Adrenal gland (tissue), 9 donors: ENCODE measurements at regions not wholly inside any gene's neighbourhood (a gene's known extent, or its start where the extent isn't known, plus 50 kb on each side); places are given as distances from the start of the nearest gene placed in this dataset.

Experiments used
- DNase-seq, 7 donors: peaks; one replicate each; pipeline ENCODE4 v3.0.0-alpha.2; 2019 to 2020
- H3K27ac ChIP-seq, 5 donors: fragments of 200-600 bp; sonication (generic) in 4 of 5; 1 replicate in 3 of 5; 2 replicates in 2 of 5; pipeline versions ENCODE4 v1.5.1 to v1.8.0; 2016 to 2020; ENCODE audit warnings: mild to moderate bottlenecking in 1 of 5
- H3K27me3 ChIP-seq: fragments of 200-600 bp; 2 replicates; pipeline ENCODE4 v1.8.0; 2021
- H3K36me3 ChIP-seq, 2 donors: fragments of 200-600 bp; replicated peaks in 1 of 2; 1 replicate in 1 of 2; 2 replicates in 1 of 2; pipeline versions ENCODE4 v1.5.1 to v1.8.0; 2018 to 2022
- H3K4me1 ChIP-seq, 2 donors: fragments of 200-600 bp; replicated peaks in 1 of 2; 1 replicate in 1 of 2; 2 replicates in 1 of 2; pipeline versions ENCODE4 v1.5.1 to v1.8.0; 2018 to 2021
- H3K4me3 ChIP-seq, 4 donors: fragments of 200-600 bp; sonication (generic) in 3 of 4; one replicate each; pipeline ENCODE4 v1.5.1; 2016 to 2018
- H3K9me3 ChIP-seq, 3 donors: fragments of 200-600 bp; sonication (generic) in 1 of 3; replicated peaks in 1 of 3; 1 replicate in 2 of 3; 2 replicates in 1 of 3; pipeline versions ENCODE4 v1.5.1 to v1.8.0; 2016 to 2021
- CTCF ChIP-seq, 6 experiments: fragments of 450-650 bp in 4 of 6; fragments of 200-600 bp in 2 of 6; sonication (generic) in 1 of 6; IDR thresholded peaks; 1 replicate in 5 of 6; 2 replicates in 1 of 6; pipeline versions ENCODE4 v1.5.1 to v1.8.0; 2016 to 2021; ENCODE audit warnings: antibody characterized with exemption in 6 of 6, mild to moderate bottlenecking in 2 of 6, moderate library complexity in 1 of 6
- POLR2A ChIP-seq, 2 donors: fragments of 450-650 bp; IDR thresholded peaks; one replicate each; pipeline ENCODE4 v1.6.1; 2017; ENCODE audit warnings: antibody characterized with exemption in 2 of 2, mild to moderate bottlenecking in 2 of 2, moderate library complexity in 1 of 2
- WGBS, 4 donors: extraction: QIAGEN DNeasy Blood & Tissue Kit in 2 of 4; methylation state at CpG; one replicate each; pipeline versions ENCODE4 v1.1.5 to v1.1.7; 2013 to 2017; 5-methylcytosine and 5-hydroxymethylcytosine counted together
- intact Hi-C, 2 donors: fragments of 100-400 bp; cut with DNase I; formaldehyde crosslinking; loops; one replicate each; pipeline versions ENCODE4 v1.14.1 to v1.15.0; 2022 to 2023
- donor health status: healthy with polysubstance abuse.
- donor health status: Bipolar disorder and iron deficiency.
- donor health status: DM: yes; HTN: yes; CAD: no.
- donor health status: DM: no; HTN: no; CAD: no.
- donor health status: DM: no; HTN: no; CAD: no.

GRCh38 chr2:83574614-83575013 lies 884.5 kb downstream of the SUCLG1 start:
- Histone ChIP-seq H3K4me3 (no peak overlapping the region), H3K27ac (no peak overlapping the region), H3K27me3 (no peaks in the 10 kb centered on the region), H3K36me3 (no peaks in the 10 kb centered on the region), H3K9me3 (peaks cover 0 to 3% (median 0%) of the 10 kb centered on the region in 3 donors), H3K4me1 (no peaks in the 10 kb centered on the region)
- TF ChIP-seq POLR2A (IDR thresholded peaks at IDR 0.05) = no peak
- TF ChIP-seq CTCF (IDR thresholded peaks at IDR 0.05) = no peak
- no peak for DNase-seq
- 97 to 100% (median 99%) methylated on average over 1 of the region's 1 CpG for WGBS, 4 donors
- intact Hi-C loops = no loop called here

GRCh38 chr2:83573060-83573459 lies 886.0 kb downstream of the SUCLG1 start:
- Histone ChIP-seq H3K9me3 (peaks cover 0 to 3% (median 0%) of the 10 kb centered on the region in 3 donors), H3K4me1 (no peaks in the 10 kb centered on the region), H3K27me3 (no peaks in the 10 kb centered on the region), H3K36me3 (no peaks in the 10 kb centered on the region), H3K4me3 (no peak overlapping the region), H3K27ac (no peak overlapping the region)
- intact Hi-C loops = no loop called here
- 86 to 90% (median 88%) methylated on average over 5 of the region's 5 CpGs for WGBS, 4 donors
- TF ChIP-seq CTCF (IDR thresholded peaks at IDR 0.05) (no peak), POLR2A (IDR thresholded peaks at IDR 0.05) (no peak)
- DNase-seq = no peak

GRCh38 chr2:83572400-83572799 lies 886.7 kb downstream of the SUCLG1 start:
- no peak for DNase-seq
- TF ChIP-seq POLR2A (IDR thresholded peaks at IDR 0.05) (no peak), CTCF (IDR thresholded peaks at IDR 0.05) (no peak)
- Histone ChIP-seq H3K4me3 (no peak overlapping the region), H3K4me1 (no peaks in the 10 kb centered on the region), H3K27ac (no peak overlapping the region), H3K36me3 (no peaks in the 10 kb centered on the region), H3K9me3 (peaks cover 0 to 3% (median 0%) of the 10 kb centered on the region in 3 donors), H3K27me3 (no peaks in the 10 kb centered on the region)
- 77 to 84% (median 78%) methylated on average over 3 of the region's 3 CpGs for WGBS, 4 donors
- intact Hi-C loops = no loop called here

- no peak for DNase-seq
- no peak overlapping the region for H3K4me3 ChIP-seq
- no peak overlapping the region for H3K27ac ChIP-seq
- TF ChIP-seq POLR2A (IDR thresholded peaks at IDR 0.05) (no peak), CTCF (IDR thresholded peaks at IDR 0.05) (no peak)
- intact Hi-C loops = no loop called here
- no peaks in the 10 kb centered on the region for H3K4me1 ChIP-seq
- no peaks in the 10 kb centered on the region for H3K9me3 ChIP-seq
- no peaks in the 10 kb centered on the region for H3K27me3 ChIP-seq
- no peaks in the 10 kb centered on the region for H3K36me3 ChIP-seq
- WGBS, 4 donors = 49 to 71% (median 59%) methylated on average over 3 of the region's 3 CpGs
These were observed 891.5 kb downstream of the SUCLG1 start for GRCh38 chr2:83567551-83567950.
